ENCODE measurements at regions not wholly inside any gene's neighbourhood (a gene's known extent, or its start where the extent isn't known, plus 50 kb on each side); places are given as distances from the start of the nearest gene placed in this dataset.
A peak's percentile ranks its signal among the peaks of the same experiment; 100 is the strongest.

GRCh38 chr13:40179445-40180281, 486.8 kb downstream of the FOXO1 start:
- CTCF ChIA-PET, result interaction anchor here (1.6 kb wide), 1 partner anchor 11 kb away, joined by 3 read pairs; no protein-coding TSS in a partner anchor
- TF ChIP-seq NFRKB (IDR thresholded peaks at IDR 0.05) (no peak), BHLHE40 (IDR thresholded peaks at IDR 0.05; ENCODE audit: borderline replicate concordance) (no peak), ELF4 (IDR thresholded peaks at IDR 0.05) (no peak), L3MBTL2 (conservative IDR thresholded peaks at IDR 0.05) (no peak), PKNOX1 (IDR thresholded peaks at IDR 0.05) (no peak), HDGF (IDR thresholded peaks at IDR 0.05; ENCODE audit: borderline replicate concordance) (no peak), FOXK2 (IDR thresholded peaks at IDR 0.05) (no peak), FOXA1 (IDR thresholded peaks at IDR 0.05) (no peak), FOXM1 (IDR thresholded peaks at IDR 0.05; ENCODE audit: borderline replicate concordance) (no peak), LEF1 (IDR thresholded peaks at IDR 0.05; ENCODE audit: borderline replicate concordance) (no peak)
- POLR2A ChIA-PET, result no interaction called here
- no peak for DNase-seq (ENCODE audit: extremely low spot score)

DNA sequence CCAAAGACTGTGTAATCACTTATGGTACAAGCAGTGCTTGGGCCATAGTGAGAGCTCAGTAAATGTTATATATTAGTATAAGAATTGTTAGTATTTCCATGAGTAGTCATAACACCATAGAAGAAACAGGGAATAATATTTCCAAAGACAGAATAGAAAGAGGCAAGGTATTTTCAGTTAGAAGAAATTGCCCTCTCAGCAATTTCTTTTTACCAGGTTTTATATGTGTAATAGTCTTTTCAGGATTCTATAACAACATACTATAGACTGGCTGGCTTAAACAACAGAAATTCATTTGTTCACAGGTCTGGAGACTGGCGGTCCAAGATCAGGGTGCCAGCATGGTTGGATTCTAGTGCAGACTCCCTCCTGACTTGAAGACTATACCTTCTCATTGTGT, 485.7 kb downstream of the FOXO1 start:
- no peak for TF ChIP-seq TARDBP (IDR thresholded peaks at IDR 0.05)
- no peak for TF ChIP-seq SP1 (IDR thresholded peaks at IDR 0.05)
- no peak for TF ChIP-seq L3MBTL2 (conservative IDR thresholded peaks at IDR 0.05)
- no peak for TF ChIP-seq FOXA1 (IDR thresholded peaks at IDR 0.05)
- TF ChIP-seq ELF4 (IDR thresholded peaks at IDR 0.05), result no peak
- TF ChIP-seq ZNF384 (IDR thresholded peaks at IDR 0.05), result no peak
- no peak for TF ChIP-seq PKNOX1 (IDR thresholded peaks at IDR 0.05)
- no peak for TF ChIP-seq CTBP1 (IDR thresholded peaks at IDR 0.05; ENCODE audit: borderline replicate concordance)
- no peak for TF ChIP-seq FOXM1 (IDR thresholded peaks at IDR 0.05; ENCODE audit: borderline replicate concordance)
- TF ChIP-seq BHLHE40 (IDR thresholded peaks at IDR 0.05; ENCODE audit: borderline replicate concordance), result no peak
- TF ChIP-seq ARNT (IDR thresholded peaks at IDR 0.05), result no peak
- CTCF ChIA-PET, result interaction anchor here (1.6 kb wide), 1 partner anchor 9 kb away, joined by 3 read pairs; no protein-coding TSS in a partner anchor
- DNase-seq (ENCODE audit: extremely low spot score), result no peak
- POLR2A ChIA-PET, result no interaction called here

DNA sequence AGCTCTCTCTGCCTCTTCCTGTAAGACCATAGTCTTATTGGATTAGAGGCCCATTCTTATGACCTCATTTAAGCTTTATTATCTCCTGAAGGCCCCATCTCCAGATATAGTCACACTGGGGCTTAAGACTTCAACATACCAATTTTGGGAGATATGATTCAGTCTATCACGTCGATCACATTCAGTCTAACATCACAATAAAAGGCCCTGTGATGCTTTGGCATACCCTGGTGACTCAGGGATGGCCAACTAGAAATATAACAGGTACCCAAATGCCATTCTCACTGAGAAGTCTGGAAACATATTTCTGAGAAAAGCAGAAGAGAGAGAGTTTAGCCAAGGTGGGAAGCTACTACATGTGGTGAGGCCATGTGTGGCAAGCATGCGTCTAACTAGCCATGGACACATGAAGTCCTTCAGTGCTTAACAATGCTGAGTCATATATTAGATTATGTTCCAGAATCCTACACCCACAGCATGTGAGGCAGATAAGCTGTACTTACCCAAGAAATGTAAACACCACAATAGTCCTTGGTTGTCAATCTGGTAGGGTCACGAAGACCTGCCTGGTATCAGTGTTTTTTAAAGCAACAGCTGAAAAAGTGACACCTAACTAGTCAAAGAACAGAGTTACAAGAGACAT, 485.1 kb downstream of the FOXO1 start:
- peak; percentile 18 for DNase-seq (ENCODE audit: extremely low spot score)
- ChIA-PET POLR2A (no interaction called here), CTCF (interaction anchor here (1.6 kb wide), 1 partner anchor 9 kb away, joined by 3 read pairs; no protein-coding TSS in a partner anchor)

DNA sequence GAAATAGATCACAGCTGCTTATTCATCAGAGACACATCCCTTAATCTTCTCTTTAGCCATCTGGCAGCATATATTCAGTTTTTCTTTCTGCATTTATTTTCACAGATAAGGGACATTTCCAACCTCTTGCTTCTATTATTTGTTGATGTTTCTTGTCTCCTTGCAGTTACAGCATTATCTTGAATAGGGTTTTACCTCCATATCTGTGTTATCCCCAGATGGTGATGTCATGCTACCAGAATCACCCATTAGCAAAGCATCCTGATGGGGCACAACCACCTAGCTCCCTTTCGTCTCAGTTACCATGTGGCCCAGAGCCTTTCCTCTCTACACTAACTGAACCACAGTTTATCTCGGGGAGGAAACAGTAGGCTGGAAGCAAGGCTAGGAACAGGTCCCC, 483.9 kb downstream of the FOXO1 start:
- POLR2A ChIA-PET, result no interaction called here
- CTCF ChIA-PET, result no interaction called here
- DNase-seq (ENCODE audit: extremely low spot score), result no peak
- TF ChIP-seq FOXM1 (IDR thresholded peaks at IDR 0.05; ENCODE audit: borderline replicate concordance) (no peak), HDGF (IDR thresholded peaks at IDR 0.05; ENCODE audit: borderline replicate concordance) (no peak), L3MBTL2 (conservative IDR thresholded peaks at IDR 0.05) (no peak), NFRKB (IDR thresholded peaks at IDR 0.05) (no peak), BHLHE40 (IDR thresholded peaks at IDR 0.05; ENCODE audit: borderline replicate concordance) (no peak), TARDBP (IDR thresholded peaks at IDR 0.05) (no peak), PKNOX1 (IDR thresholded peaks at IDR 0.05) (no peak), ELF4 (IDR thresholded peaks at IDR 0.05) (no peak), LEF1 (IDR thresholded peaks at IDR 0.05; ENCODE audit: borderline replicate concordance) (no peak)

More for the DNA sequence above, 485.1 kb downstream of the FOXO1 start:
- TF ChIP-seq L3MBTL2 (conservative IDR thresholded peaks at IDR 0.05) (peak; percentile 56), FOXK2 (IDR thresholded peaks at IDR 0.05) (no peak), SUZ12 (IDR thresholded peaks at IDR 0.05) (no peak)

DNA sequence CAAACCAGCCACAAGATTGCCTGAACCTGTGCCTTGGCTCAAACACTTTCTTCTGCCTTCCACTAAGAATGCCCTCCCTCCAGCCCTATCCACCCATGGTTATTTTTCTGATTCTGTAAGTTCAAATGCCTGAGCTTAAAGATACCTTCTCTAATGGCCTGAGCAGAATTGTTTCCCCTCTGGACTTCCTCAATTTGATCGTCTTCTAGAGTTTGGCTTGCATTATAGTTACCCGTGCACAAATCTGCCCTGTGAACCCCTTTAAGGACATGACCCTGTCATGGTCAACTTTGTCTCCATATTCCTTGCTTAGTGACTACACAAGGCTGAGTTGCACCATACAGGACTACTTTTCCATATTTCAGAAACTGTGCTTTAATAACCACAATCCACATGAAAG, 481.0 kb downstream of the FOXO1 start:
- POLR2A ChIA-PET, result no interaction called here
- no peak for TF ChIP-seq CTBP1 (IDR thresholded peaks at IDR 0.05; ENCODE audit: borderline replicate concordance)
- TF ChIP-seq ELF4 (IDR thresholded peaks at IDR 0.05), result no peak
- TF ChIP-seq NFRKB (IDR thresholded peaks at IDR 0.05), result no peak
- no peak for TF ChIP-seq FOXM1 (IDR thresholded peaks at IDR 0.05; ENCODE audit: borderline replicate concordance)
- no peak for DNase-seq (ENCODE audit: extremely low spot score)
- CTCF ChIA-PET, result interaction anchor here (0.6 kb wide), 1 partner anchor 9 kb away, joined by 3 read pairs; no protein-coding TSS in a partner anchor

- DNase-seq (ENCODE audit: extremely low spot score), result no peak
- POLR2A ChIA-PET, result no interaction called here
- TF ChIP-seq PKNOX1 (IDR thresholded peaks at IDR 0.05), result no peak
- TF ChIP-seq NFRKB (IDR thresholded peaks at IDR 0.05), result no peak
- TF ChIP-seq HDGF (IDR thresholded peaks at IDR 0.05; ENCODE audit: borderline replicate concordance), result no peak
- CTCF ChIA-PET, result no interaction called here
Measured at GRCh38 chr13:40186041-40186440, 480.4 kb downstream of the FOXO1 start.
